Liver (tissue), 7 donors: ENCODE measurements at regions not wholly inside any gene's neighbourhood (a gene's known extent, or its start where the extent isn't known, plus 50 kb on each side); places are given as distances from the start of the nearest gene placed in this dataset.
A peak's percentile ranks its signal among the peaks of the same experiment; 100 is the strongest.

Source experiments
- DNase-seq: peaks from one replicate; pipeline ENCODE4 v3.0.0-alpha.2; 2017; ENCODE audit warnings: low spot score
- H3K27ac ChIP-seq, 2 donors: one replicate each; pipeline ENCODE4 v1.7.0; 2013; ENCODE audit warnings: inconsistent platforms in 2 of 2, low read length in 2 of 2, control low read depth in 1 of 2, low read depth in 1 of 2, mild to moderate bottlenecking in 1 of 2
- H3K27me3 ChIP-seq, 4 donors: one replicate each; pipeline versions ENCODE4 v1.6.1 to v1.7.0; 2013; ENCODE audit warnings: low read length in 3 of 4, inconsistent platforms in 1 of 4, mild to moderate bottlenecking in 1 of 4, moderate library complexity in 1 of 4; ENCODE audit not compliant: control insufficient read depth in 4 of 4, insufficient read depth in 4 of 4
- H3K36me3 ChIP-seq, 4 donors: one replicate each; pipeline versions ENCODE4 v1.6.1 to v1.7.0; 2013; ENCODE audit warnings: low read length in 3 of 4, mild to moderate bottlenecking in 3 of 4, low read depth in 1 of 4, moderate library complexity in 1 of 4; ENCODE audit not compliant: control insufficient read depth in 4 of 4, insufficient read depth in 3 of 4
- H3K4me1 ChIP-seq, 4 donors: one replicate each; pipeline versions ENCODE4 v1.6.1 to v1.7.0; 2013; ENCODE audit warnings: low read length in 3 of 4, mild to moderate bottlenecking in 3 of 4, moderate library complexity in 1 of 4; ENCODE audit not compliant: control insufficient read depth in 4 of 4, insufficient read depth in 4 of 4
- H3K4me3 ChIP-seq, 3 donors: one replicate each; pipeline versions ENCODE4 v1.6.1 to v1.7.0; 2013; ENCODE audit warnings: low read length in 3 of 3, control low read depth in 1 of 3, low read depth in 1 of 3, mild to moderate bottlenecking in 1 of 3
- H3K9ac ChIP-seq, 2 donors: one replicate each; pipeline ENCODE4 v1.7.0; 2013; ENCODE audit warnings: low read length in 2 of 2, mild to moderate bottlenecking in 2 of 2, moderate library complexity in 2 of 2, control low read depth in 1 of 2, low read depth in 1 of 2
- H3K9me3 ChIP-seq, 4 donors: one replicate each; pipeline versions ENCODE4 v1.6.1 to v1.7.0; 2013; ENCODE audit warnings: low read length in 3 of 4; ENCODE audit not compliant: control insufficient read depth in 4 of 4
- EGR1 ChIP-seq, 2 donors: IDR thresholded peaks; 2 replicates each; pipeline ENCODE4 v1.6.1; 2016 to 2018; ENCODE audit warnings: antibody characterized with exemption in 2 of 2, low read depth in 2 of 2
- FOXA1 ChIP-seq: IDR thresholded peaks from 2 replicates; pipeline ENCODE4 v1.6.1; 2016; ENCODE audit warnings: antibody characterized with exemption
- GABPA ChIP-seq, 2 donors: IDR thresholded peaks in 1 of 2; conservative IDR thresholded peaks in 1 of 2; 2 replicates each; pipeline ENCODE4 v1.6.1; 2016; ENCODE audit warnings: antibody characterized with exemption in 2 of 2, mild to moderate bottlenecking in 1 of 2, moderate library complexity in 1 of 2
- HNF4A ChIP-seq, 2 donors: conservative IDR thresholded peaks; 2 replicates each; pipeline ENCODE4 v1.6.1; 2016; ENCODE audit warnings: antibody characterized with exemption in 2 of 2, mild to moderate bottlenecking in 2 of 2
- HNF4G ChIP-seq: IDR thresholded peaks from 2 replicates; pipeline ENCODE4 v1.6.1; 2016; ENCODE audit warnings: antibody characterized with exemption
- JUND ChIP-seq, 2 donors: IDR thresholded peaks; 2 replicates each; pipeline ENCODE4 v1.6.1; 2016; ENCODE audit warnings: antibody characterized with exemption in 2 of 2
- NR2F2 ChIP-seq: IDR thresholded peaks from 2 replicates; pipeline ENCODE4 v1.6.1; 2016; ENCODE audit warnings: antibody characterized with exemption
- RAD21 ChIP-seq, 2 donors: IDR thresholded peaks; 2 replicates each; pipeline ENCODE4 v1.6.1; 2016; ENCODE audit warnings: antibody characterized with exemption in 2 of 2, mild to moderate bottlenecking in 2 of 2
- RXRA ChIP-seq, 2 donors: IDR thresholded peaks; 2 replicates each; pipeline ENCODE4 v1.6.1; 2017 to 2018; ENCODE audit warnings: antibody characterized with exemption in 2 of 2, mild to moderate bottlenecking in 1 of 2
- SP1 ChIP-seq: IDR thresholded peaks from 2 replicates; pipeline ENCODE4 v1.6.1; 2018; ENCODE audit warnings: antibody characterized with exemption, mild to moderate bottlenecking
- TAF1 ChIP-seq: conservative IDR thresholded peaks from 2 replicates; pipeline ENCODE4 v1.6.1; 2016; ENCODE audit warnings: antibody characterized with exemption, mild to moderate bottlenecking
- ZBTB33 ChIP-seq: IDR thresholded peaks from 2 replicates; pipeline ENCODE4 v1.6.1; 2016; ENCODE audit warnings: antibody characterized with exemption
- WGBS: extraction: QIAGEN DNeasy Blood & Tissue Kit; methylation state at CpG from one replicate; pipeline ENCODE4 v1.1.7; 2013; 5-methylcytosine and 5-hydroxymethylcytosine counted together
- TF ChIP-seq, protein P1 (sequence below): IDR thresholded peaks from 2 replicates; pipeline ENCODE4 v1.6.1; 2016; ENCODE audit warnings: antibody characterized with exemption, mild to moderate bottlenecking
- TF ChIP-seq, protein P2 (sequence below): IDR thresholded peaks from 2 replicates; pipeline ENCODE4 v1.6.1; 2016; ENCODE audit warnings: antibody characterized with exemption
- donor health status: healthy.
- donor health status: healthy.
- donor health status: healthy.
- donor health status: healthy.

GRCh38 chr4:184292465-184292867 is 74.8 kb upstream of the ENPP6 start:
- H3K9me3 ChIP-seq: peaks cover 0 to 3% (median 0%) of the 10 kb centered on the region in 4 donors
- WGBS: 97% methylated on average over 3 of the region's 3 CpGs
- peak; percentile 6 for DNase-seq
- TF ChIP-seq EGR1 (IDR thresholded peaks at IDR 0.05; ENCODE audit: low read depth in 2 of 2) (no peak), NR2F2 (no peak)
- H3K9ac ChIP-seq: no peak overlapping the region
- no peak overlapping the region for H3K4me3 ChIP-seq
- no peaks in the 10 kb centered on the region for H3K36me3 ChIP-seq
- no peaks in the 10 kb centered on the region for H3K27me3 ChIP-seq
- H3K27ac ChIP-seq: no peak overlapping the region
- H3K4me1 ChIP-seq: peaks cover 0 to 17% (median 14%) of the 10 kb centered on the region in 4 donors

DNA sequence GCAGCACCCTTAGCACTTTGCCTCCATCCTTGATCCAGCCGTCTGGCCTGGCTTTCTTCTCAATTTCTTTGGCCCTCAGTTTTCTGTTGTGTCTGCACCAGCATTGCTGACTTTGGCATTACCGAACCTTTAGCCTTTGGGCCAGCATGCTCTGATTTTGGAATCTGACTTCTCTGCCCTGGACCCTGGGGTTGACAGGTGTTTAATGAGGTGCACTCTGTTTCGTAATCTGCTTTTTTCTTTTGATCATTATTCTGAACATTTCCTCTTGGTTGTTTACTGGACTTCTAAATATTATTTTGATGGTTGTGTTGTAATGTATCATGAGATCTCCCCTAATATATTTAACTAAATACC is 71.5 kb upstream of the ENPP6 start:
- WGBS: 35% methylated on average over 3 of the region's 3 CpGs
- DNase-seq: peak; percentile 25
- TF ChIP-seq JUND (IDR thresholded peaks at IDR 0.05) (peak in 1 of 2 donors; percentile 40), RXRA (IDR thresholded peaks at IDR 0.05) (peak; percentile 55 to 60), HNF4G (peak; percentile 31), SP1 (peak; percentile 49), FOXA1 (no peak), HNF4A (conservative IDR thresholded peaks at IDR 0.05) (peak; percentile 84 to 88), RAD21 (IDR thresholded peaks at IDR 0.05) (peak; percentile 23 to 28)
- TF ChIP-seq, protein P1, sequence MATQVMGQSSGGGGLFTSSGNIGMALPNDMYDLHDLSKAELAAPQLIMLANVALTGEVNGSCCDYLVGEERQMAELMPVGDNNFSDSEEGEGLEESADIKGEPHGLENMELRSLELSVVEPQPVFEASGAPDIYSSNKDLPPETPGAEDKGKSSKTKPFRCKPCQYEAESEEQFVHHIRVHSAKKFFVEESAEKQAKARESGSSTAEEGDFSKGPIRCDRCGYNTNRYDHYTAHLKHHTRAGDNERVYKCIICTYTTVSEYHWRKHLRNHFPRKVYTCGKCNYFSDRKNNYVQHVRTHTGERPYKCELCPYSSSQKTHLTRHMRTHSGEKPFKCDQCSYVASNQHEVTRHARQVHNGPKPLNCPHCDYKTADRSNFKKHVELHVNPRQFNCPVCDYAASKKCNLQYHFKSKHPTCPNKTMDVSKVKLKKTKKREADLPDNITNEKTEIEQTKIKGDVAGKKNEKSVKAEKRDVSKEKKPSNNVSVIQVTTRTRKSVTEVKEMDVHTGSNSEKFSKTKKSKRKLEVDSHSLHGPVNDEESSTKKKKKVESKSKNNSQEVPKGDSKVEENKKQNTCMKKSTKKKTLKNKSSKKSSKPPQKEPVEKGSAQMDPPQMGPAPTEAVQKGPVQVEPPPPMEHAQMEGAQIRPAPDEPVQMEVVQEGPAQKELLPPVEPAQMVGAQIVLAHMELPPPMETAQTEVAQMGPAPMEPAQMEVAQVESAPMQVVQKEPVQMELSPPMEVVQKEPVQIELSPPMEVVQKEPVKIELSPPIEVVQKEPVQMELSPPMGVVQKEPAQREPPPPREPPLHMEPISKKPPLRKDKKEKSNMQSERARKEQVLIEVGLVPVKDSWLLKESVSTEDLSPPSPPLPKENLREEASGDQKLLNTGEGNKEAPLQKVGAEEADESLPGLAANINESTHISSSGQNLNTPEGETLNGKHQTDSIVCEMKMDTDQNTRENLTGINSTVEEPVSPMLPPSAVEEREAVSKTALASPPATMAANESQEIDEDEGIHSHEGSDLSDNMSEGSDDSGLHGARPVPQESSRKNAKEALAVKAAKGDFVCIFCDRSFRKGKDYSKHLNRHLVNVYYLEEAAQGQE: no peak
- TF ChIP-seq, protein P2, sequence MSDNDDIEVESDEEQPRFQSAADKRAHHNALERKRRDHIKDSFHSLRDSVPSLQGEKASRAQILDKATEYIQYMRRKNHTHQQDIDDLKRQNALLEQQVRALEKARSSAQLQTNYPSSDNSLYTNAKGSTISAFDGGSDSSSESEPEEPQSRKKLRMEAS: no peak
- Histone ChIP-seq H3K27ac (peak overlapping the region in 1 of 2 donors; percentile 79), H3K4me3 (no peak overlapping the region), H3K4me1 (peaks cover 0 to 25% (median 19%) of the 10 kb centered on the region in 4 donors), H3K9me3 (no peaks in the 10 kb centered on the region), H3K36me3 (no peaks in the 10 kb centered on the region), H3K9ac (no peak overlapping the region), H3K27me3 (no peaks in the 10 kb centered on the region)

GRCh38 chr4:184288451-184289178 is 70.9 kb upstream of the ENPP6 start:
- H3K4me3 ChIP-seq: no peak overlapping the region
- H3K9me3 ChIP-seq: no peaks in the 10 kb centered on the region
- H3K4me1 ChIP-seq: peaks cover 2 to 28% (median 19%) of the 10 kb centered on the region in 4 donors
- H3K9ac ChIP-seq: no peak overlapping the region
- no peaks in the 10 kb centered on the region for H3K27me3 ChIP-seq
- peak overlapping the region in 1 of 2 donors; percentile 79 for H3K27ac ChIP-seq
- DNase-seq: no peak
- TF ChIP-seq ZBTB33: no peak
- TF ChIP-seq NR2F2: no peak
- TF ChIP-seq EGR1 (IDR thresholded peaks at IDR 0.05; ENCODE audit: low read depth in 2 of 2): no peak
- TF ChIP-seq JUND (IDR thresholded peaks at IDR 0.05): no peak
- no peak for TF ChIP-seq GABPA (IDR thresholded peaks at IDR 0.05 in 1 of 2, conservative IDR thresholded peaks at IDR 0.05 in 1 of 2)
- no peak for TF ChIP-seq TAF1
- no peak for TF ChIP-seq RAD21 (IDR thresholded peaks at IDR 0.05)
- 76% methylated on average over 14 of the region's 14 CpGs for WGBS
- H3K36me3 ChIP-seq: no peaks in the 10 kb centered on the region
